SJSA1 (cell line): ENCODE measurements at regions not wholly inside any gene's neighbourhood (a gene's known extent, or its start where the extent isn't known, plus 50 kb on each side); places are given as distances from the start of the nearest gene placed in this dataset.

Experiments
- DNase-seq, 2 experiments: peaks; one replicate each; pipeline ENCODE4 v3.0.0-alpha.2; 2015 to 2020; ENCODE audit warnings: low spot score in 2 of 2, low read depth in 1 of 2
- H3K27ac ChIP-seq: fragments of 250-450 bp; sonication (Bioruptor Pico); 2 replicates; pipeline ENCODE4 v1.5.1; 2020; ENCODE audit warnings: mild to moderate bottlenecking, moderate library complexity
- H3K27me3 ChIP-seq: fragments of 250-450 bp; sonication (Bioruptor Pico); replicated peaks from 2 replicates; pipeline ENCODE4 v1.5.1; 2020; ENCODE audit warnings: mild to moderate bottlenecking, moderate library complexity
- H3K36me3 ChIP-seq: fragments of 250-450 bp; sonication (Bioruptor Pico); 2 replicates; pipeline ENCODE4 v1.5.1; 2020; ENCODE audit warnings: mild to moderate bottlenecking
- H3K4me1 ChIP-seq: fragments of 250-450 bp; sonication (Bioruptor Pico); replicated peaks from 2 replicates; pipeline ENCODE4 v1.6.1; 2021; ENCODE audit warnings: mild to moderate bottlenecking
- H3K4me3 ChIP-seq: fragments of 250-450 bp; sonication (Bioruptor Pico); 2 replicates; pipeline ENCODE4 v1.5.1; 2020; ENCODE audit warnings: mild to moderate bottlenecking
- H3K9me3 ChIP-seq: fragments of 250-450 bp; sonication (Bioruptor Pico); replicated peaks from 2 replicates; pipeline ENCODE4 v1.5.1; 2020; ENCODE audit warnings: mild to moderate bottlenecking

DNA sequence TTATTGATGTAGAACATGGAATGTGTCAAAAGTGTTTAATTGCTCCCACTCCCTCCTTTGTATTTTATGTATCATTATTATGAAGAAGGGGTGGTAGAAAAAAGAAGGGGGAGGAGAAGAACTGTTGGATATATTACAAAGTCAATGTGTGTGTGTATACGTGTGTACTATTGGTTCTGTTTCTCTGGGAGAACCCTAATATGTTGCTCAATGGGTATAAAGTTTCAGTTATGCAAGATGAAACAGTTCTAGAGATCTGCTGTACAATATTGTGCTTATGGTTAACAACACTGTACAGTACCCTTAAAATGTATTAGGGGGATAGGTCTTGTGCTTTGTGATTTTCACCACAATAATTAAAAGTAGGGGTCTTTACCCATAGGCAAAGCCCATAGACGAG, 58.1 kb upstream of the ZC3H15 start:
- H3K9me3 ChIP-seq: no peaks in the 10 kb centered on the region
- no peak overlapping the region for H3K27ac ChIP-seq
- no peaks in the 10 kb centered on the region for H3K36me3 ChIP-seq
- H3K4me3 ChIP-seq: no peak overlapping the region
- no peaks in the 10 kb centered on the region for H3K4me1 ChIP-seq
- H3K27me3 ChIP-seq: no peaks in the 10 kb centered on the region
- DNase-seq: no peak

DNA sequence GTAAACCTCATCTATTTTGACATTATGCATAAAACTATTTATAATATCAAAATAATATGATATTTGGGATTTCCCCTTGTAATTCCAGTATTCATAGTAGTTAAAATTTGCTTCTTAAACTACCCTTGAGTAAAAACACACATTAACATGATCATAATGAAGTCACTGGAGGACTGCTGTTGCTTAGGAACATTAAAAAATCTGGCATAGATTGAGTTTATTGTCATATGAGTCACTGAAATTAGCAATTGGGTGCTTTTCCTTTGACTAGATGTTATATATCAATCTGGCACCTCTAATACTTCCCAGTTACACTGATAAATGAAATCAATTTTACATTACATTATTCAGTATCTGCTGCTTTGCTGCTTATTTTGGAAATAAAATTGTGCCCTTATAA, 57.0 kb upstream of the ZC3H15 start:
- no peak overlapping the region for H3K4me3 ChIP-seq
- no peaks in the 10 kb centered on the region for H3K9me3 ChIP-seq
- no peaks in the 10 kb centered on the region for H3K36me3 ChIP-seq
- H3K4me1 ChIP-seq: no peaks in the 10 kb centered on the region
- DNase-seq: no peak
- H3K27ac ChIP-seq: no peak overlapping the region
- no peaks in the 10 kb centered on the region for H3K27me3 ChIP-seq

DNA sequence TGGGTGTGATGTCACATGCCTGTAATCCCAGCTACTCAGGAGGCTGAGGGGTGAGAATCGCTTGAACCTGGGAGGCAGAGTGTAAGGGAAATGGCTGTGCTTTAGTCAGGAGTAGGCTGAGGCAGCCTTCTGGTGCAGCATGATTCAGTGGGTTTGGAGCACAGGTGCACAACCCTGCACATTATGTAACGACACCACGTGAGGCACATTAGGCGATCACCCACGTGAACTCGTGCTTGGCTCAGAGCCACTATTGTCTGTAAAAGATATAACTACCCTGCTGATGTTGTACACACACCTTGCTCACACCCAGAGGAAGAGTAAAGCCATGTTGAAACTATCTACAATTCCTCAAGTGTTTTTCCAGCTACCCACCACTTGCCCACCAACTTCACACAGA, 54.8 kb upstream of the ZC3H15 start:
- H3K36me3 ChIP-seq: no peaks in the 10 kb centered on the region
- DNase-seq: no peak
- H3K27me3 ChIP-seq: no peaks in the 10 kb centered on the region
- H3K9me3 ChIP-seq: no peaks in the 10 kb centered on the region
- H3K4me1 ChIP-seq: no peaks in the 10 kb centered on the region
- H3K4me3 ChIP-seq: no peak overlapping the region
- H3K27ac ChIP-seq: no peak overlapping the region

DNA sequence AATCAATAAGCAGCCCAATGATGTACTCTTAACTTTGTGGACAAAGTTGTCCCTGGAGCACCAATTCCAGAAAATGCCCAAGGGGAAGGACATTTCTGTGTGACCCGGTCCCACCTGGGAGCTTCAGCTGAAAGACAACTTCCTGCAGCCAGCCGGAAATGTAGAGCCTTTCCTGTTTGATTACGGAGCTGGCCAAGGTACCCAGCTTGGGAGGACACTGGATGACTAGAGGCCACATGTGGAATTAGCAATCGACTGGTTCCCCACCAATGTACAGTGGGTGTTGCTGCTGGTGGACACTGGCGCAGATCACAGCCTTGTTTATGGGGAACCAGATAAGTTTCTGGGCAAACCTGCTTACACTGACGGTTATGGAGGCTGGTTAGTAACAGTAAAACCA, 53.0 kb upstream of the ZC3H15 start:
- Histone ChIP-seq H3K4me3 (no peak overlapping the region), H3K4me1 (no peaks in the 10 kb centered on the region), H3K36me3 (no peaks in the 10 kb centered on the region), H3K27me3 (no peaks in the 10 kb centered on the region), H3K27ac (no peak overlapping the region), H3K9me3 (no peaks in the 10 kb centered on the region)
- no peak for DNase-seq

DNA sequence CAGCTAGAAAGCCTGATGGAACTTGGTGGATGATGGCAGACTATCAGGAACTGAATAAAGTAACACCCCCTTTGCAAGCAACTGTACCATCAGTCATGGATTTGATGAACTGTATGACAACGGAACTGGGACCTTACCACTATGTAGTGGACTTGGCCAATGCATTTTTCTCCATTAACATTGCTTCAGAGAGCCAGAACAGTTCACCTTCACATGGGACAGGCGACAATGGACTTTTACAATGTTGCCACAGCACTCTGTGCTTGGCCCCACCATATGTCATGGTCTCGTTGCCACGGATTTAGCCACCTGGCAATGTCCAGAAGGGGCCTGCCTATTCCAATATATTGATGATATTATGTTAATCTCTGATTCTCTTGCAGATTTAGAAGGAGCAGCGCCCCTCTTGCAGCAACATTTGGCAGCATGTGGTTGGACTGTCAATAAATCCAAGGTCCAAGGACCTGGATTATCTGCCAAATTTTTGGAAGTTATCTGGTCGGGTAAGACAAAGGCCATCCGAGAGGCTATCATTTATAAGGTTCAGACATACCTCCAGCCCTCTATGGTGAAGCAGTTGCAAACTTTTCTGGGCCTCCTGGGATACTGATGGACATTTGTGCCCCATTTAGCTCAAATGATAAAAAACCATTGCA, 52.2 kb upstream of the ZC3H15 start:
- Histone ChIP-seq H3K36me3 (no peaks in the 10 kb centered on the region), H3K27me3 (no peaks in the 10 kb centered on the region), H3K4me3 (no peak overlapping the region), H3K27ac (no peak overlapping the region), H3K4me1 (no peaks in the 10 kb centered on the region), H3K9me3 (no peaks in the 10 kb centered on the region)
- no peak for DNase-seq
